ENCODE measurements at regions not wholly inside any gene's neighbourhood (a gene's known extent, or its start where the extent isn't known, plus 50 kb on each side); places are given as distances from the start of the nearest gene placed in this dataset.
"Not testable (repeated sequence)": the region's sequence is repeated elsewhere in the genome, so short reads cannot be mapped to it uniquely, and the experiment has no call there.

DNA sequence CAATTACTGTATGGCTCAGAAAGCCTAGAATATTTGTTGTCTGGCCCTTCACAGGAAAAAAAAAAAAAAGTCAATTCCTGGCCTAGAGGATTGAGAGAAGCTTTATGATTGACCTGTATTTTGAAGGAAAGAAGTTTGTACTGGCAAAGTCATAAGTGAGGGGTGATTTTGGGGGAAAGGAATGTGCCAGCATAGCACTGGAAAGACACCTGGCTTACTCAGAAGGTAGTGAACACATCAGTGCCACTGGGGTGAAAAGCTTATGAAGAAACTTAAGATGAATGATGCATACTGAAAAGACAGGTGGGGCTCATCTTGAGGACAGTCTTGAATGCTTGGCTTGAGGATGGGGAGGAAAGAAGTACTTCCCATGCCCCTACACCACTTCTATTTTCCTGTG, 127.9 kb upstream of the RASA1 start:
- Histone ChIP-seq H3K4me3 (ENCODE audit: control extremely low read depth in 1 of 5, extremely low read depth in 1 of 5, insufficient read depth in 1 of 5, low read depth in 2 of 5, low read length in 4 of 5) (no peak overlapping the region), H3K27me3 (replicated peaks in 1 of 4; ENCODE audit: control extremely low read depth in 1 of 4, control insufficient read depth in 3 of 4, insufficient read depth in 4 of 4, low read length in 3 of 4) (no peaks in the 10 kb centered on the region), H2AFZ (ENCODE audit: insufficient read depth, low read depth, low read length, poor library complexity, severe bottlenecking) (no peak overlapping the region), H3K79me2 (ENCODE audit: control insufficient read depth, insufficient read depth, low read length) (no peaks in the 10 kb centered on the region), H3K36me3 (replicated peaks in 1 of 2; ENCODE audit: control extremely low read depth in 1 of 2, control insufficient read depth in 1 of 2, extremely low read depth in 1 of 2, insufficient read depth in 2 of 2, low read length in 1 of 2) (no peaks in the 10 kb centered on the region), H3K9me3 (ENCODE audit: control extremely low read depth in 1 of 3, control insufficient read depth in 2 of 3, insufficient read depth in 1 of 3, low read length in 2 of 3) (no peaks in the 10 kb centered on the region), H3K4me1 (ENCODE audit: control insufficient read depth in 2 of 2, insufficient read depth in 2 of 2, low read length in 2 of 2) (peaks cover 0 to 3% of the 10 kb centered on the region in 2 donors), H4K20me1 (ENCODE audit: control insufficient read depth, insufficient read depth, low read length, poor library complexity, severe bottlenecking) (no peaks in the 10 kb centered on the region), H3K9ac (ENCODE audit: low read length) (no peak overlapping the region), H3K27ac (ENCODE audit: low read length in 2 of 2) (no peak overlapping the region), H3K4me2 (replicated peaks; ENCODE audit: low read depth, low read length, poor library complexity, severe bottlenecking) (no peak overlapping the region)
- Mint-ChIP-seq H3K4me1 (peaks cover 8% of the 10 kb centered on the region), H3K9me3 (ENCODE audit: insufficient read depth) (no peaks in the 10 kb centered on the region), H3K4me3 (no peak overlapping the region), H3K27ac (no peak overlapping the region), H3K27me3 (no peaks in the 10 kb centered on the region)
- TF ChIP-seq, protein P1, sequence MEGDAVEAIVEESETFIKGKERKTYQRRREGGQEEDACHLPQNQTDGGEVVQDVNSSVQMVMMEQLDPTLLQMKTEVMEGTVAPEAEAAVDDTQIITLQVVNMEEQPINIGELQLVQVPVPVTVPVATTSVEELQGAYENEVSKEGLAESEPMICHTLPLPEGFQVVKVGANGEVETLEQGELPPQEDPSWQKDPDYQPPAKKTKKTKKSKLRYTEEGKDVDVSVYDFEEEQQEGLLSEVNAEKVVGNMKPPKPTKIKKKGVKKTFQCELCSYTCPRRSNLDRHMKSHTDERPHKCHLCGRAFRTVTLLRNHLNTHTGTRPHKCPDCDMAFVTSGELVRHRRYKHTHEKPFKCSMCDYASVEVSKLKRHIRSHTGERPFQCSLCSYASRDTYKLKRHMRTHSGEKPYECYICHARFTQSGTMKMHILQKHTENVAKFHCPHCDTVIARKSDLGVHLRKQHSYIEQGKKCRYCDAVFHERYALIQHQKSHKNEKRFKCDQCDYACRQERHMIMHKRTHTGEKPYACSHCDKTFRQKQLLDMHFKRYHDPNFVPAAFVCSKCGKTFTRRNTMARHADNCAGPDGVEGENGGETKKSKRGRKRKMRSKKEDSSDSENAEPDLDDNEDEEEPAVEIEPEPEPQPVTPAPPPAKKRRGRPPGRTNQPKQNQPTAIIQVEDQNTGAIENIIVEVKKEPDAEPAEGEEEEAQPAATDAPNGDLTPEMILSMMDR (IDR thresholded peaks at IDR 0.05): no peak
- no peak for TF ChIP-seq EZH2 (IDR thresholded peaks at IDR 0.05; ENCODE audit: borderline replicate concordance, insufficient read depth, low read depth, low read length, poor library complexity, severe bottlenecking)
- DNase-seq: no peak
- POLR2A ChIA-PET: no interaction called here
- CTCF ChIA-PET: no interaction called here
- intact Hi-C loops (cut with micrococcal nuclease): loop anchor here (2.0 kb wide), 1 partner anchor 17 kb away; no protein-coding TSS in a partner anchor
- no peak for ATAC-seq (ENCODE audit: low read depth)

DNA sequence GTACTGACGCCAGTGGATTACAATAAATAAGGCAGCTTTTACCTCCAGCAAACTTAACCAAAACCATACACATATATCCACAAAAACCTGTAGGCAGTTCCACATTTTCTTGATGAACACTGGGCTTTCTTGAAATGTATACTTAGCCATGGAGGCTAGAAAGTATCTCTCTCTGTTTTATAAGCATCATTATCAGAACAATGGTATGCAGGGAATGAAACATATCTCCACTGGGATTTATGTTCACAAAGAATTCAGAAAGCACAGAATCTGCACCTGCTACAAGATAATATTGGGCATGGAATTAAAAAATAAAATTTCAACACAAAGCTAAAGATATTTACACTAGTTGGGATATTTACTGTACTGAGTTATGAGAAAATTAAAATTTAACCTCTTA, 126.1 kb upstream of the RASA1 start:
- no peaks in the 10 kb centered on the region for H3K27me3 Mint-ChIP-seq
- WGBS (ENCODE audit: insufficient coverage): no CpG with 5 or more reads among the region's 1 CpG
- H3K4me1 Mint-ChIP-seq: peaks cover 4% of the 10 kb centered on the region
- no peak overlapping the region for H2AFZ ChIP-seq (ENCODE audit: insufficient read depth, low read depth, low read length, poor library complexity, severe bottlenecking)
- peaks cover 0 to 3% of the 10 kb centered on the region in 2 donors for H3K4me1 ChIP-seq (ENCODE audit: control insufficient read depth in 2 of 2, insufficient read depth in 2 of 2, low read length in 2 of 2)
- H3K9me3 ChIP-seq (ENCODE audit: control extremely low read depth in 1 of 3, control insufficient read depth in 2 of 3, insufficient read depth in 1 of 3, low read length in 2 of 3): no peaks in the 10 kb centered on the region
- intact Hi-C loops (cut with micrococcal nuclease): no loop called here
- no peak overlapping the region for H3K9ac ChIP-seq (ENCODE audit: low read length)
- no peaks in the 10 kb centered on the region for H3K36me3 ChIP-seq (replicated peaks in 1 of 2; ENCODE audit: control extremely low read depth in 1 of 2, control insufficient read depth in 1 of 2, extremely low read depth in 1 of 2, insufficient read depth in 2 of 2, low read length in 1 of 2)
- H3K4me3 ChIP-seq (ENCODE audit: control extremely low read depth in 1 of 5, extremely low read depth in 1 of 5, insufficient read depth in 1 of 5, low read depth in 2 of 5, low read length in 4 of 5): no peak overlapping the region
- no peaks in the 10 kb centered on the region for H3K9me3 Mint-ChIP-seq (ENCODE audit: insufficient read depth)
- no peak for ATAC-seq (ENCODE audit: low read depth)
- H3K4me2 ChIP-seq (replicated peaks; ENCODE audit: low read depth, low read length, poor library complexity, severe bottlenecking): no peak overlapping the region
- no peak overlapping the region for H3K4me3 Mint-ChIP-seq
- H3K27ac ChIP-seq (ENCODE audit: low read length in 2 of 2): no peak overlapping the region
- no peak for DNase-seq
- H4K20me1 ChIP-seq (ENCODE audit: control insufficient read depth, insufficient read depth, low read length, poor library complexity, severe bottlenecking): no peaks in the 10 kb centered on the region
- no peak for TF ChIP-seq EZH2 (IDR thresholded peaks at IDR 0.05; ENCODE audit: borderline replicate concordance, insufficient read depth, low read depth, low read length, poor library complexity, severe bottlenecking)
- TF ChIP-seq, protein P1 (IDR thresholded peaks at IDR 0.05): no peak
- ChIA-PET CTCF (no interaction called here), POLR2A (no interaction called here)
- no peaks in the 10 kb centered on the region for H3K79me2 ChIP-seq (ENCODE audit: control insufficient read depth, insufficient read depth, low read length)
- H3K27ac Mint-ChIP-seq: no peak overlapping the region
- H3K27me3 ChIP-seq (replicated peaks in 1 of 4; ENCODE audit: control extremely low read depth in 1 of 4, control insufficient read depth in 3 of 4, insufficient read depth in 4 of 4, low read length in 3 of 4): no peaks in the 10 kb centered on the region

- H2AFZ ChIP-seq (ENCODE audit: insufficient read depth, low read depth, low read length, poor library complexity, severe bottlenecking); H3K27me3 Mint-ChIP-seq; H3K4me2 ChIP-seq (replicated peaks; ENCODE audit: low read depth, low read length, poor library complexity, severe bottlenecking); ATAC-seq (ENCODE audit: low read depth); H3K4me3 ChIP-seq (ENCODE audit: control extremely low read depth in 1 of 5, extremely low read depth in 1 of 5, insufficient read depth in 1 of 5, low read depth in 2 of 5, low read length in 4 of 5); H3K36me3 ChIP-seq (replicated peaks in 1 of 2; ENCODE audit: control extremely low read depth in 1 of 2, control insufficient read depth in 1 of 2, extremely low read depth in 1 of 2, insufficient read depth in 2 of 2, low read length in 1 of 2); H3K27me3 ChIP-seq (replicated peaks in 1 of 4; ENCODE audit: control extremely low read depth in 1 of 4, control insufficient read depth in 3 of 4, insufficient read depth in 4 of 4, low read length in 3 of 4); H3K27ac ChIP-seq (ENCODE audit: low read length in 2 of 2); POLR2A ChIA-PET; H3K79me2 ChIP-seq (ENCODE audit: control insufficient read depth, insufficient read depth, low read length); H3K4me1 ChIP-seq (ENCODE audit: control insufficient read depth in 2 of 2, insufficient read depth in 2 of 2, low read length in 2 of 2); H3K9ac ChIP-seq (ENCODE audit: low read length); H3K27ac Mint-ChIP-seq; DNase-seq; H3K9me3 Mint-ChIP-seq (ENCODE audit: insufficient read depth); CTCF ChIA-PET; H4K20me1 ChIP-seq (ENCODE audit: control insufficient read depth, insufficient read depth, low read length, poor library complexity, severe bottlenecking); H3K4me1 Mint-ChIP-seq; H3K4me3 Mint-ChIP-seq; intact Hi-C loops (cut with micrococcal nuclease): not testable (repeated sequence)
- H3K9me3 ChIP-seq (ENCODE audit: control extremely low read depth in 1 of 3, control insufficient read depth in 2 of 3, insufficient read depth in 1 of 3, low read length in 2 of 3): peaks cover 0 to 11% (median 0%) of the 10 kb centered on the region in 3 donors
- WGBS (ENCODE audit: insufficient coverage): 100% methylated on average over 1 of the region's 1 CpG
Observed at GRCh38 chr5:87145853-87146252, 121.8 kb upstream of the RASA1 start.

Data from B cell (primary cell).